ENCODE measurements at regions not wholly inside any gene's neighbourhood (a gene's known extent, or its start where the extent isn't known, plus 50 kb on each side); places are given as distances from the start of the nearest gene placed in this dataset.

- H3K27ac ChIP-seq (ENCODE audit: low read depth in 1 of 2, low read length in 2 of 2) = no peak overlapping the region
- no peaks in the 10 kb centered on the region for H3K79me2 ChIP-seq (ENCODE audit: insufficient read depth, low read length)
- no peak overlapping the region for H2AFZ ChIP-seq (ENCODE audit: insufficient read depth, low read depth, low read length, poor library complexity, severe bottlenecking)
- H3K4me1 ChIP-seq (ENCODE audit: control insufficient read depth in 1 of 2, insufficient read depth in 2 of 2, low read length in 2 of 2) = no peaks in the 10 kb centered on the region
- Mint-ChIP-seq H3K27ac (no peak overlapping the region), H3K4me3 (no peak overlapping the region), H3K9me3 (no peaks in the 10 kb centered on the region), H3K4me1 (no peaks in the 10 kb centered on the region), H3K36me3 (no peaks in the 10 kb centered on the region), H3K27me3 (ENCODE audit: low read depth in 3 of 3) (peaks cover 5 to 13% (median 10%) of the 10 kb centered on the region in 3 donors)
- DNase-seq = no peak
- H3K9ac ChIP-seq (ENCODE audit: insufficient read depth, low read length, poor library complexity, severe bottlenecking) = no peak overlapping the region
- H3K4me2 ChIP-seq (replicated peaks; ENCODE audit: extremely low read depth, low read length, poor library complexity, severe bottlenecking) = no peak overlapping the region
- H3K27me3 ChIP-seq (ENCODE audit: control insufficient read depth in 2 of 2, insufficient read depth in 2 of 2, low read length in 2 of 2) = peaks cover 0 to 2% of the 10 kb centered on the region in 2 donors
- 71% methylated on average over 2 of the region's 3 CpGs for WGBS (ENCODE audit: insufficient coverage)
- H4K20me1 ChIP-seq (ENCODE audit: insufficient read depth, low read length) = no peaks in the 10 kb centered on the region
- H3K9me3 ChIP-seq (replicated peaks in 1 of 2; ENCODE audit: control insufficient read depth in 1 of 2, insufficient read depth in 1 of 2, low read length in 2 of 2) = no peaks in the 10 kb centered on the region
- TF ChIP-seq CTCF (IDR thresholded peaks at IDR 0.05) = no peak
- intact Hi-C loops (cut with micrococcal nuclease) = no loop called here
- no peaks in the 10 kb centered on the region for H3K36me3 ChIP-seq (replicated peaks in 1 of 2; ENCODE audit: control insufficient read depth in 1 of 2, insufficient read depth in 2 of 2, low read length in 2 of 2)
- no peak overlapping the region for H3K4me3 ChIP-seq (replicated peaks in 1 of 3; ENCODE audit: low read depth in 2 of 3, low read length in 3 of 3)
Observed at GRCh38 chr16:86129541-86129940, 230.6 kb downstream of the IRF8 start.

GRCh38 chr16:86133377-86133776 lies 234.4 kb downstream of the IRF8 start:
- Histone ChIP-seq H3K36me3 (replicated peaks in 1 of 2; ENCODE audit: control insufficient read depth in 1 of 2, insufficient read depth in 2 of 2, low read length in 2 of 2) (no peaks in the 10 kb centered on the region), H3K27ac (ENCODE audit: low read depth in 1 of 2, low read length in 2 of 2) (no peak overlapping the region), H3K4me2 (replicated peaks; ENCODE audit: extremely low read depth, low read length, poor library complexity, severe bottlenecking) (no peak overlapping the region), H3K4me1 (ENCODE audit: control insufficient read depth in 1 of 2, insufficient read depth in 2 of 2, low read length in 2 of 2) (peaks cover 0 to 2% of the 10 kb centered on the region in 2 donors), H3K27me3 (ENCODE audit: control insufficient read depth in 2 of 2, insufficient read depth in 2 of 2, low read length in 2 of 2) (peaks cover 0 to 4% of the 10 kb centered on the region in 2 donors), H3K9ac (ENCODE audit: insufficient read depth, low read length, poor library complexity, severe bottlenecking) (no peak overlapping the region), H3K9me3 (replicated peaks in 1 of 2; ENCODE audit: control insufficient read depth in 1 of 2, insufficient read depth in 1 of 2, low read length in 2 of 2) (no peaks in the 10 kb centered on the region), H2AFZ (ENCODE audit: insufficient read depth, low read depth, low read length, poor library complexity, severe bottlenecking) (no peak overlapping the region), H3K79me2 (ENCODE audit: insufficient read depth, low read length) (no peaks in the 10 kb centered on the region), H3K4me3 (replicated peaks in 1 of 3; ENCODE audit: low read depth in 2 of 3, low read length in 3 of 3) (no peak overlapping the region), H4K20me1 (ENCODE audit: insufficient read depth, low read length) (no peaks in the 10 kb centered on the region)
- intact Hi-C loops (cut with micrococcal nuclease) = no loop called here
- Mint-ChIP-seq H3K9me3 (peaks cover 0 to 5% (median 0%) of the 10 kb centered on the region in 7 donors), H3K27ac (peak overlapping the region in 1 of 7 donors; percentile 75), H3K4me3 (peak overlapping the region in 1 of 2 donors; percentile 21), H3K36me3 (no peaks in the 10 kb centered on the region), H3K27me3 (ENCODE audit: low read depth in 3 of 3) (peaks cover 4 to 11% (median 10%) of the 10 kb centered on the region in 3 donors), H3K4me1 (no peaks in the 10 kb centered on the region)
- DNase-seq = no peak
- TF ChIP-seq CTCF (IDR thresholded peaks at IDR 0.05) = no peak
- 93% methylated on average over 7 of the region's 7 CpGs for WGBS (ENCODE audit: insufficient coverage)
